K562 (cell line): ENCODE measurements at regions not wholly inside any gene's neighbourhood (a gene's known extent, or its start where the extent isn't known, plus 50 kb on each side); places are given as distances from the start of the nearest gene placed in this dataset.

Experiments
- ATAC-seq: fragments of 200-7000 bp; cut with Tn5 transposase; 3 replicates; pipeline ENCODE4 v1.9.1; 2020; ENCODE audit warnings: moderate library complexity
- BruUV-seq: library from RNA; stranded (reverse); fragments of 400-500 nt; replicated peaks from 2 replicates; lab custom pipeline; 2021; lab: Mats Ljungman, UMichigan
- CTCF ChIA-PET: fragments of 300-600 bp; formaldehyde crosslinking; extraction: SDS; loops from one replicate; lab custom pipeline; 2021; ENCODE audit warnings: low intra/inter-chr PET ratio; lab: Yijun Ruan, JAX
- POLR2A ChIA-PET: fragments of 300-600, 350-650 bp; sonication (Branson Sonifier 250); formaldehyde crosslinking; extraction: SDS; loops from one replicate; lab custom pipeline; 2021; ENCODE audit warnings: antibody characterized with exemption, inconsistent platforms; lab: Yijun Ruan, JAX
- DNase-seq, 4 experiments: peaks; one replicate each; pipeline versions ENCODE4 v3.0.0 to v3.0.0-alpha.2; 2011 to 2018; ENCODE audit warnings: low spot score in 3 of 4, mixed read lengths in 3 of 4; ENCODE audit errors: extremely low read depth in 1 of 4
- FAIRE-seq: peaks from 2 replicates; lab custom pipeline; 2011; peaks lifted over from hg19 to GRCh38; lab: Jason Lieb, UNC
- H2AFZ ChIP-seq: 2 replicates; pipeline ENCODE4 v1.6.0; 2011; ENCODE audit warnings: low read depth, low read length, control low read depth, inconsistent platforms
- H3K27ac ChIP-seq: fragments of 200-600 bp; 3 replicates; pipeline ENCODE4 v1.8.0; 2011; ENCODE audit warnings: low read depth, mild to moderate bottlenecking, control low read depth, inconsistent platforms, low read length, moderate library complexity, mixed read lengths; ENCODE audit errors: extremely low read depth
- H3K27me3 ChIP-seq, 2 experiments: fragments of 300-600 bp in 1 of 2; 2 replicates in 1 of 2; 3 replicates in 1 of 2; pipeline versions ENCODE4 v1.6.0 to v1.8.0; 2011; ENCODE audit warnings: inconsistent platforms in 2 of 2, low read length in 2 of 2, mild to moderate bottlenecking in 1 of 2, mixed read lengths in 1 of 2, moderate library complexity in 1 of 2; ENCODE audit not compliant: control insufficient read depth in 2 of 2, insufficient read depth in 2 of 2
- H3K36me3 ChIP-seq: fragments of 300-600 bp; 3 replicates; pipeline ENCODE4 v1.8.0; 2011; ENCODE audit warnings: mild to moderate bottlenecking, low read length, inconsistent platforms; ENCODE audit not compliant: control insufficient read depth, insufficient read depth
- H3K4me1 ChIP-seq, 2 experiments: fragments of 200-600 bp in 1 of 2; replicated peaks in 1 of 2; 2 replicates in 1 of 2; 3 replicates in 1 of 2; pipeline versions ENCODE4 v1.5.1 to v1.8.0; 2011; ENCODE audit warnings: inconsistent platforms in 2 of 2, low read length in 2 of 2, mild to moderate bottlenecking in 1 of 2, mixed read lengths in 1 of 2, moderate library complexity in 1 of 2; ENCODE audit not compliant: control insufficient read depth in 2 of 2, insufficient read depth in 2 of 2
- H3K4me2 ChIP-seq: 2 replicates; pipeline ENCODE4 v1.6.1; 2011; ENCODE audit warnings: low read length, control low read depth, inconsistent platforms, mixed read lengths; ENCODE audit not compliant: insufficient read depth
- H3K4me3 ChIP-seq: fragments of 200-600 bp; sonication (generic), shearing (Covaris generic); 2 replicates; pipeline ENCODE4 v1.5.1; 2016; ENCODE audit warnings: control low read depth, inconsistent platforms
- H3K79me2 ChIP-seq: fragments of 200-600 bp; 3 replicates; pipeline ENCODE4 v1.8.0; 2011; ENCODE audit warnings: low read length, inconsistent platforms; ENCODE audit not compliant: control insufficient read depth, insufficient read depth
- H3K9ac ChIP-seq, 2 experiments: 2 replicates each; pipeline versions ENCODE4 v1.6.0 to v1.6.1; 2011; ENCODE audit warnings: low read depth in 2 of 2, low read length in 2 of 2, control low read depth in 1 of 2, inconsistent platforms in 1 of 2, mild to moderate bottlenecking in 1 of 2, mixed read lengths in 1 of 2; ENCODE audit not compliant: insufficient read depth in 1 of 2
- H3K9me1 ChIP-seq: one replicate; pipeline ENCODE4 v1.6.0; 2011; ENCODE audit warnings: inconsistent platforms, mild to moderate bottlenecking, low read length, moderate library complexity; ENCODE audit not compliant: control insufficient read depth, insufficient read depth
- H3K9me3 ChIP-seq: replicated peaks from 2 replicates; pipeline ENCODE4 v1.5.1; 2011; ENCODE audit warnings: low read depth, low read length, inconsistent platforms; ENCODE audit not compliant: control insufficient read depth, insufficient read depth
- H4K20me1 ChIP-seq: replicated peaks from 2 replicates; pipeline ENCODE4 v1.6.1; 2011; ENCODE audit warnings: low read length, inconsistent platforms, mixed read lengths; ENCODE audit not compliant: control insufficient read depth, insufficient read depth
- CREBBP ChIP-seq: IDR thresholded peaks from one replicate; pipeline ENCODE4 v1.6.1; 2012; ENCODE audit warnings: low read depth, mild to moderate bottlenecking, control low read depth, inconsistent platforms, low read length
- ETV1 ChIP-seq: fragments of 450-650 bp; conservative IDR thresholded peaks from 2 replicates; pipeline ENCODE4 v1.6.1; 2016; ENCODE audit warnings: missing genetic modification characterization, control low read depth, low read depth, missing compliant biosample characterization
- FOS ChIP-seq: IDR thresholded peaks from 3 replicates; pipeline ENCODE4 v1.6.1; 2011; ENCODE audit not compliant: insufficient read length; ENCODE audit errors: extremely low read depth
- GATAD2B ChIP-seq: fragments of 450-650 bp; IDR thresholded peaks from 2 replicates; pipeline ENCODE4 v1.6.1; 2017; ENCODE audit warnings: mild to moderate bottlenecking, borderline replicate concordance
- MXD1 ChIP-seq: fragments of 250-450 bp; sonication (Bioruptor Pico); IDR thresholded peaks from 2 replicates; pipeline ENCODE4 v1.8.0; 2021; ENCODE audit warnings: borderline replicate concordance, mild to moderate bottlenecking, moderate library complexity; ENCODE audit not compliant: poor library complexity, severe bottlenecking
- RFX1 ChIP-seq: fragments of 450-650 bp; IDR thresholded peaks from 2 replicates; pipeline ENCODE4 v1.6.1; 2016; ENCODE audit warnings: mild to moderate bottlenecking, moderate library complexity
- SAFB ChIP-seq: fragments of 200-400 bp; formaldehyde crosslinking; IDR thresholded peaks from 2 replicates; pipeline ENCODE4 v1.6.1; 2017; ENCODE audit warnings: low read depth, low read length, borderline replicate concordance
- TFAM ChIP-seq: fragments of 250-450 bp; sonication (Bioruptor Pico); conservative IDR thresholded peaks from 2 replicates; pipeline ENCODE4 v1.5.0; 2021; ENCODE audit warnings: mild to moderate bottlenecking, moderate library complexity
- YBX1 ChIP-seq: fragments of 450-650 bp; IDR thresholded peaks from 2 replicates; pipeline ENCODE4 v1.7.1; 2016; ENCODE audit warnings: mild to moderate bottlenecking
- ZNF3 ChIP-seq: fragments of 250-450 bp; sonication (Bioruptor Pico); IDR thresholded peaks from 2 replicates; pipeline ENCODE4 v1.5.0; 2021; ENCODE audit warnings: mild to moderate bottlenecking, moderate library complexity
- ZNF436 ChIP-seq: fragments of 250-450, 450-650 bp; sonication (Bioruptor Pico); formaldehyde crosslinking; IDR thresholded peaks from 2 replicates; pipeline ENCODE4 v1.7.0; 2020; ENCODE audit warnings: mild to moderate bottlenecking
- ZNF79 ChIP-seq: fragments of 250-450 bp; sonication (Bioruptor Pico); IDR thresholded peaks from 2 replicates; pipeline ENCODE4 v1.4.0; 2020; ENCODE audit warnings: low read depth, mild to moderate bottlenecking, moderate library complexity
- ZSCAN29 ChIP-seq: fragments of 450-650 bp; IDR thresholded peaks from 2 replicates; pipeline ENCODE4 v1.6.1; 2017
- WGBS: fragments of 100-300 bp; shearing (Covaris generic); methylation state at CpG from one replicate; pipeline ENCODE4 v1.1.6; 2016; ENCODE audit warnings: low coverage, mixed read lengths; ENCODE audit not compliant: insufficient coverage; ENCODE audit errors: missing lambda C conversion rate; 5-methylcytosine and 5-hydroxymethylcytosine counted together
- in situ Hi-C: fragments of 300-500 bp; cut with MboI; formaldehyde crosslinking; loops from 4 replicates; pipeline ENCODE4 v1.15.0; 2018; ENCODE audit warnings: inconsistent platforms, mixed read lengths
- intact Hi-C: fragments of 100-400 bp; cut with micrococcal nuclease; formaldehyde crosslinking; loops from 2 replicates; pipeline ENCODE4 v1.14.2; 2022
- TF ChIP-seq, protein P1 (sequence below): fragments of 450-650 bp; formaldehyde crosslinking; IDR thresholded peaks from 2 replicates; pipeline ENCODE4 v1.4.0; 2020; ENCODE audit warnings: mild to moderate bottlenecking, moderate library complexity
- TF ChIP-seq, protein P2 (sequence below), 2 experiments: fragments of 450-650 bp in 1 of 2; IDR thresholded peaks; 2 replicates each; pipeline ENCODE4 v1.6.1; 2011 to 2017; ENCODE audit warnings: low read depth in 2 of 2, antibody characterized with exemption in 1 of 2, borderline replicate concordance in 1 of 2, low read length in 1 of 2, mild to moderate bottlenecking in 1 of 2, mixed read lengths in 1 of 2; ENCODE audit not compliant: control insufficient read depth in 1 of 2
- TF ChIP-seq, protein P3 (sequence below): sonication (generic); formaldehyde crosslinking; IDR thresholded peaks from 2 replicates; pipeline ENCODE4 v1.8.0; 2023; ENCODE audit warnings: mild to moderate bottlenecking, missing genetic modification reagents

DNA sequence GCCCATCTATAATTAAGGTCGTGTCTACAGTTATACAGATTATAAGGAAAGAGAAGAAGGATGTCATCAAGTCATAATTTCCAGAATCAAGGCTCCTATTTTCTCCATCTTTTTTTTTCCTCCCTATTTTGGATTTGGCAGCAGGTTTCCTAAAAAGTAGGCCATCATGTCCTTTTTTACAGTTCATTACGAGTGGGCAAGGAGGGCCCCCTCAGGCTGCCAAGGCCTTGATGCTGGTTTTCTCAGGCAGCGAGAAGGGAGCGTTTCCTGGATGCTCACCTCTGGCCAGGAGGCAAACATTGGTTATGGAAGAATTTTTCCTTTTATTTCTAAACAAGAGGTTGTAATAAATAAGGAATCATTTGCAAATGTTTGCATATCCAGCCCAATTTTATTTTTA, 414.6 kb downstream of the DHX35 start:
- no TSS peak for BruUV-seq
- CTCF ChIA-PET: no interaction called here
- in situ Hi-C loops: no loop called here
- TF ChIP-seq, protein P1, sequence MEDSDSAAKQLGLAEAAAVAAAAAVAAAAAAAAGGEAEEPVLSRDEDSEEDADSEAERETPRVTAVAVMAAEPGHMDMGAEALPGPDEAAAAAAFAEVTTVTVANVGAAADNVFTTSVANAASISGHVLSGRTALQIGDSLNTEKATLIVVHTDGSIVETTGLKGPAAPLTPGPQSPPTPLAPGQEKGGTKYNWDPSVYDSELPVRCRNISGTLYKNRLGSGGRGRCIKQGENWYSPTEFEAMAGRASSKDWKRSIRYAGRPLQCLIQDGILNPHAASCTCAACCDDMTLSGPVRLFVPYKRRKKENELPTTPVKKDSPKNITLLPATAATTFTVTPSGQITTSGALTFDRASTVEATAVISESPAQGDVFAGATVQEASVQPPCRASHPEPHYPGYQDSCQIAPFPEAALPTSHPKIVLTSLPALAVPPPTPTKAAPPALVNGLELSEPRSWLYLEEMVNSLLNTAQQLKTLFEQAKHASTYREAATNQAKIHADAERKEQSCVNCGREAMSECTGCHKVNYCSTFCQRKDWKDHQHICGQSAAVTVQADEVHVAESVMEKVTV (CRISPR knock-in tag): no peak
- TF ChIP-seq TFAM (CRISPR knock-in tag) (no peak), SAFB (no peak), GATAD2B (no peak), YBX1 (no peak), ZNF79 (CRISPR knock-in tag) (no peak), ETV1 (tag) (no peak), FOS (no peak), ZNF3 (CRISPR knock-in tag) (no peak), RFX1 (no peak), MXD1 (CRISPR knock-in tag) (no peak), CREBBP (no peak), ZSCAN29 (no peak), ZNF436 (no peak)
- TF ChIP-seq, protein P2, sequence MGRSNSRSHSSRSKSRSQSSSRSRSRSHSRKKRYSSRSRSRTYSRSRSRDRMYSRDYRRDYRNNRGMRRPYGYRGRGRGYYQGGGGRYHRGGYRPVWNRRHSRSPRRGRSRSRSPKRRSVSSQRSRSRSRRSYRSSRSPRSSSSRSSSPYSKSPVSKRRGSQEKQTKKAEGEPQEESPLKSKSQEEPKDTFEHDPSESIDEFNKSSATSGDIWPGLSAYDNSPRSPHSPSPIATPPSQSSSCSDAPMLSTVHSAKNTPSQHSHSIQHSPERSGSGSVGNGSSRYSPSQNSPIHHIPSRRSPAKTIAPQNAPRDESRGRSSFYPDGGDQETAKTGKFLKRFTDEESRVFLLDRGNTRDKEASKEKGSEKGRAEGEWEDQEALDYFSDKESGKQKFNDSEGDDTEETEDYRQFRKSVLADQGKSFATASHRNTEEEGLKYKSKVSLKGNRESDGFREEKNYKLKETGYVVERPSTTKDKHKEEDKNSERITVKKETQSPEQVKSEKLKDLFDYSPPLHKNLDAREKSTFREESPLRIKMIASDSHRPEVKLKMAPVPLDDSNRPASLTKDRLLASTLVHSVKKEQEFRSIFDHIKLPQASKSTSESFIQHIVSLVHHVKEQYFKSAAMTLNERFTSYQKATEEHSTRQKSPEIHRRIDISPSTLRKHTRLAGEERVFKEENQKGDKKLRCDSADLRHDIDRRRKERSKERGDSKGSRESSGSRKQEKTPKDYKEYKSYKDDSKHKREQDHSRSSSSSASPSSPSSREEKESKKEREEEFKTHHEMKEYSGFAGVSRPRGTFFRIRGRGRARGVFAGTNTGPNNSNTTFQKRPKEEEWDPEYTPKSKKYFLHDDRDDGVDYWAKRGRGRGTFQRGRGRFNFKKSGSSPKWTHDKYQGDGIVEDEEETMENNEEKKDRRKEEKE (IDR thresholded peaks at IDR 0.05; ENCODE audit: borderline replicate concordance in 1 of 2, control insufficient read depth in 1 of 2, low read depth in 2 of 2, low read length in 1 of 2): no peak
- TF ChIP-seq, protein P3, sequence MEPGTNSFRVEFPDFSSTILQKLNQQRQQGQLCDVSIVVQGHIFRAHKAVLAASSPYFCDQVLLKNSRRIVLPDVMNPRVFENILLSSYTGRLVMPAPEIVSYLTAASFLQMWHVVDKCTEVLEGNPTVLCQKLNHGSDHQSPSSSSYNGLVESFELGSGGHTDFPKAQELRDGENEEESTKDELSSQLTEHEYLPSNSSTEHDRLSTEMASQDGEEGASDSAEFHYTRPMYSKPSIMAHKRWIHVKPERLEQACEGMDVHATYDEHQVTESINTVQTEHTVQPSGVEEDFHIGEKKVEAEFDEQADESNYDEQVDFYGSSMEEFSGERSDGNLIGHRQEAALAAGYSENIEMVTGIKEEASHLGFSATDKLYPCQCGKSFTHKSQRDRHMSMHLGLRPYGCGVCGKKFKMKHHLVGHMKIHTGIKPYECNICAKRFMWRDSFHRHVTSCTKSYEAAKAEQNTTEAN (CRISPR knock-in tag): no peak

More for the DNA sequence above, 414.6 kb downstream of the DHX35 start:
- FAIRE-seq: no peak
- no peaks in the 10 kb centered on the region for H3K36me3 ChIP-seq
- no peak overlapping the region for H3K4me3 ChIP-seq
- H3K4me2 ChIP-seq: no peak overlapping the region
- no peaks in the 10 kb centered on the region for H3K9me3 ChIP-seq
- ATAC-seq: no peak
- no peaks in the 10 kb centered on the region for H3K4me1 ChIP-seq
- no peaks in the 10 kb centered on the region for H3K9me1 ChIP-seq
- POLR2A ChIA-PET: no interaction called here
- no peak for DNase-seq
- WGBS: 0% methylated on average over 3 of the region's 4 CpGs
- intact Hi-C loops: no loop called here
- H2AFZ ChIP-seq: no peak overlapping the region
- H4K20me1 ChIP-seq: no peaks in the 10 kb centered on the region
- H3K79me2 ChIP-seq: no peaks in the 10 kb centered on the region
- no peak overlapping the region for H3K27ac ChIP-seq
- H3K9ac ChIP-seq: no peak overlapping the region
- H3K27me3 ChIP-seq: no peaks in the 10 kb centered on the region
